HG03175 (cell line): ENCODE measurements at regions not wholly inside any gene's neighbourhood (a gene's known extent, or its start where the extent isn't known, plus 50 kb on each side); places are given as distances from the start of the nearest gene placed in this dataset.

Source experiments
- ATAC-seq: cut with Tn5 transposase; IDR thresholded peaks from one replicate; pipeline ENCODE4 v1.9.1; 2021; ENCODE audit warnings: mild to moderate bottlenecking, moderate library complexity; ENCODE audit not compliant: unreplicated experiment

DNA sequence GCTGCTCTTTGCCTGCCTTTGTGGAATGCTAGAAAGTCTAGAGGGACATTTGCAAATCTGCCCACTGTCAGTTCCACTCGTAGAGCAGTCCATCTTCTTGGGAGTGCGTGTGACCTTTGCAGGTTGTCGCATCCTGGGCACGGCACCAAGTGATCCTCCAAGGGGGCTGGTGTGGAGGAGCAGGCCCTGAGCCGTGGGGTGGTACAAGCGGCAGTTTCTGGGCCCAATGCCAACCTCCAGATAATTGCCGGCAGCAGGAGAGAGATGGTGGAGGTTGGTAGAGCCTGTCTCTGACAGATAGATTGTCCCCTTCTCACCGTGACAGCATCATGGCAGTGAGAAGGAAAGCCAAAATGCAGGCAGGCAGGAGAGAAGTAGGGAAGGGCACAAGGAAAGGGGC is 150.7 kb upstream of the SLC14A2 start:
- no peak for ATAC-seq

DNA sequence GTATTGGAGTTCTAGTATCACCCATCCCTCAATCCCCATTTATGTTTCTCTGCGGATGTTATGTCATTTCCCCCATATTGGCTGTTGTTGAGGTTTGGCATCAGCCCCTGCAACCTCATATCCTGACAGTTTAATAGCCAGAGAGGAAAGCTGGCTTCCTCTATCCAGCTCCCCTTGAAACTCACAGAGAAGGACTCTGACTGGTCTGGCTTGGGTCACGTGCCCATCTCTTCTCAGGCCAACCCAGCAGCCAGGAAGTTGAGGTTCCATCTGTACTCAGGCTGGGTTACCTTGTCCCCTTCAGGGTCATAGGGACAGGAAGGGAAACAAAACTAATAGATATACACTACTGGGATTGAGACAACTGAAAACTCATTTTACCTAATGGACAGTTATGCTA is 148.0 kb upstream of the SLC14A2 start:
- ATAC-seq = peak; percentile 51

DNA sequence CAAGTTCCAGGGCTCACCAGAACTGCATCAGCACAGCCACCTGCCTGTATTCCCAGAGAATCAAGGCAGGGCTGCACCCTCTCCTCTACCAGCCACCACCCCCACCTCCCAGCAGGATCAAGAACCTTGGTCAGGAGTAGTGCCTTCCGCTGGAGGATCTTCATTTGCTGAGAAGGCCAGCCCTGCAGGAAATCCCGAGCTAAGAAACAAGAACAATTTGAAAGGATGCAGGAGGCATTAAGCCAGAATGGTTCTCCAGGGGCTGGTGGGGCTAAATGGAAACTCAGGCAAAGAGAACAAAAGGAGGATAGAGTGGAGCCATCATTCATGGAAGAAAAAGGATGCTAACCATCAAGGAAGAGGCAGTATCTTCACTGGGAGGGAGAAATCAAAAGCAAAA is 147.3 kb upstream of the SLC14A2 start:
- ATAC-seq = no peak

DNA sequence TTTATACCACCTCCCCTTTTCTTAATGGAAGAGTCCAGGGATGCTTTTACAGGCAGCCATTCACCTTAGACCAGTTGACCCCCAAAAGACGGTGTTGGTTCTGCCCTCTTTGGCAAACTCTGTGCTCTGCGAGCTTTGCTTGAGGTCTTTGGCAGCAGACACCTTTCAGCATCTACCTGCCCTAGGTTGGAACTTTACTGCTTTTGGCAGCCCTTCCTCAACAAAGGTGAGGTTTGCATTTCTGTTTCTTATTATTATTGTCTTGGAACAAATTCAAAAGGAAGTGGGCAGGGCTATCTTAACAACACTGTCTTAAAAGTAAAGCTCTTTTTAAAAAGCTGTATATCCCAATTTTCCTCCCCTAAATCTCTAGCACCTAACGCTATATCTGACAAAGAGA is 136.4 kb upstream of the SLC14A2 start:
- ATAC-seq = no peak

DNA sequence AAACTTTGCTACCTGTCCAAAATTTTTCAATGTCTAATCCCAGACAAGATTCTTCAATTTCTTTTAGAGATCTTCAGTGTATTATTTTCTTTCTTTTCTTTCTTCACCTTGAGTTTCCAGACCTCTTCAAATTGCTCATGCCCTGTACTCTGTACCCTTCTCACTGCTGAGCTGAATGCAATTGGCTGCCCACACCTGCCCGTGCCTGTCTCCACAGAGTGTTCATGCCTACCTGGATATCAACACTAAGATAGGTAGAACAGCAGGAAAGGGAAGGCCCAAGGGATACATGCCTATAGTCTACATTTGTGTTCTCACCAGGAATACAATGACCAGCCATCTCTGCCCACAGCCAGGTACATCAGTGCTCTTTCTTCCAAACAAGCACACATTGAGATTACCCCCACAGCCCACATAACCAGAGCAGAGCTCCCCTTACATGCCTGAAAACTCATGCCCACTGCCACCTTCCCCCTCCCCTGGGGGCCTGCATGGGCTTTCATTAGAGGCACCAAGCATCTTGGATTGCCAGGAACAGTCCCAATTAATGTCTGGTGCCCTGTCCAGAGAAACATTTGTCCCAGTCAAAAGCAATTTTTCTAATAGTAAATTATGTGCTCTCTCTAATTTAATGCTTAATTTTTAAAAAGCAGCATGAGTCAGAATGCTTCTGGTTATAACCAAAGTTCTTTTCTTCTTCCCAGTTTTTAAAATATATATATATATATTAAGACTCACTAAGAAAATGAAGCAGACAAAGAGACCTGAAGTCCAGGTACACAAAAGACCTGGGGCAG is 134.9 kb upstream of the SLC14A2 start:
- no peak for ATAC-seq

DNA sequence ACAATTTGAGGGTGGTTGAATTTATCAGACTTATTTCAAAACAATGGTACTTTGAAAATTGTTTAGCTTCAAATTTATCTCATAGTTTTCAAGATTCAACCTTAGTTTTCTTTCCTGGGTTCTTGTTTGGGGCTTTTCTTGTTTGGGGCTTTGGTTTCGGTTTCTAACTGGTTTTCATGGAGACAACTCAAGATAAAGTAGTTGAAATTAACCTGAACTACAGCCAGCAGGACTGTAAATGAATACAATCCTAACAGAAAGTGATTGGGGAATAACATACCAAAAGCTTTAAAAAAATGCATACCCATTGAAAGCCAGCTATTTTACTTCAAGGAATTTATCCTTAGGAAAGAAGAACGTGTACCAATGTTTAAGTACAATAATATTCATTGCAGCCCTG is 133.5 kb upstream of the SLC14A2 start:
- no peak for ATAC-seq

DNA sequence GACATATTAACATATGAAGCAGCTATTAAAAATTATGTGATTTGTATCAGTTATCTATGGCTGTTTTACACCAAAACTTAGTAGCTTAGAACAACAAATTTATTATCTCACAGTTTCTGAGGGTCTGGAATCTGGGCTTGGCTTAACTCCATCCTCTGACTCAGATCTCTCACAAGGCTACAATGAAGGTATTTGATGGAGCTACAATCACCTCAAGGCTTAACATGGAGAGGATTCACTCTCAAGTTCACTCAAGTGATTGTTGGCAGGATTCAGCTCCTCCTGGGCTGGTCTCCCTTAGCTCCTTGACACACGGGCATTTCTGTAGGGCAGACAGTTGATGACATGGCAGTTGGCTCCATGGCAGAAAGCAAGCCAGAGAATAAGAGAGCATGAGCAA is 133.0 kb upstream of the SLC14A2 start:
- no peak for ATAC-seq

DNA sequence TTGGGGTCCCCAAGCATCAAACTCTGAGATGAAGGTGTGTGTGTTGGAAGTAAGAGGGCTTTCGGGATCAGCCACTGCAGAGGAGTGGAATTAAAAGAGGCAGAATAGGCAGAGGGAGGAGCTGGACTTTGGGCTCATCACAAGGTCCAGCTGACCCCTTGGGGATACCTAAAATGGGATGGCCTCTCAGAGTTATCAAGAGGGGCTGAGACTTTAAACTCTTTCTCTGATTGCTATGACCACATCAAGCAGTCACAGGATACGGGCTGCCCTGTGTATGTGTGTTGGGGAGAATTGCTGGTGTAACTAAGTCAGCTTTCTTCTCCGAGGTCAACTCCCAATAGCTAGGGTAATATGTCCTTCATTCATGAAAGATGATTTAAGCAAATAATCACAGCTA is 127.7 kb upstream of the SLC14A2 start:
- ATAC-seq = no peak

DNA sequence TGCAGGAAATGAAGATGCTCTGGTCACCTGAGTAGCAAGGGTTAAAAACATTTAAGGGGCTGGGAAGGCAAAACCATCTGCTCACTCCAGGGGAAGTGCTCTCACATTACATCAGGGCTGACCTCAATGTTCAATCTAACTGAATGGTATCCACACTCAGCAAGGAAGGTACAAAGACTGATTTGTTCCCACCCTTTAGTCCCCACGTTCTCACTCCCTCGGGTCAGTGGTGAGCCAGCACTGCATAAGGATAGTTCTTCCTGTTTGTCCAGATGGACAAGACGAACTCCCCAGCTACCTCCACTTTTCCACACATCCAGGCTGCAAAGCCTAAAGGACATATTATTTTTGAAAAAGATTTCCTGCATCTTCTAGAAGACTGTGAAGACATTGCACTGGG is 126.6 kb upstream of the SLC14A2 start:
- ATAC-seq = no peak

DNA sequence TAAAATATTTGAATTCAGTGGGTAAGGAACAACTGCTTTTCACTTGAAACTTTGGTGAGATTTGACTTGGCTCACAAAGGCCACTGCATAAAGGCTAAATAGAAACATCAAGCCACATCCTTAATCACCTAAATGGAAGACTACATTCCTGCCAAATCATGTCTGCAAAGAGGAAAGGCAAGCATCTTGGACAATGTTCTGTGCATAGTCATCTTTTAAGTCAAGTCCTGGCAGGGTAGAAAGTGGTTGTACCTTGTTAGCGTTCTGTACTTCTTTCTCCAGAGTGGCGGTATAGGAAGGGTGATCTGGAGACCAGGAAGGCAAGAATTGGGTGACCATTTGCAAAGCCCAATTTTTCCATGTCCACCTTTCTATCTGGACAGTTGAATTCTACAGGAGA is 121.4 kb upstream of the SLC14A2 start:
- ATAC-seq = no peak

DNA sequence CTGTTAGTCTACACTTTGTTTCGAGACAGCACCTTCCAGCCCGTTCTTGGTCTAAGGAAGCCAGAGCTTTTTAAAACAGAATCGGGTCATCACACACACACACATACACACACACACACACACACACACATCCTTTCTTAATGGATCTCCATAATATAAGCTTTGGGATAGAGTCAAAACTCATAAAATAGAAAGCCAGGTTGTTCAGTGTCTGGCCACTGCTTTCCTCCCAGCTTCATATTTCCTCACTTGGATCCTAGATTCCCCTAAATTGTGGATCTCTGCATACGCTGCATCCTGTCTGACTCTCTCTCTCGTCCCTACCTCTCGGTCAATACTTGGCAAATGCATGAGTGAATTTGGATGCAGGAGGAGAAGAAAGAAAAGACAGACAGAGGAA is 120.5 kb upstream of the SLC14A2 start:
- ATAC-seq = no peak

DNA sequence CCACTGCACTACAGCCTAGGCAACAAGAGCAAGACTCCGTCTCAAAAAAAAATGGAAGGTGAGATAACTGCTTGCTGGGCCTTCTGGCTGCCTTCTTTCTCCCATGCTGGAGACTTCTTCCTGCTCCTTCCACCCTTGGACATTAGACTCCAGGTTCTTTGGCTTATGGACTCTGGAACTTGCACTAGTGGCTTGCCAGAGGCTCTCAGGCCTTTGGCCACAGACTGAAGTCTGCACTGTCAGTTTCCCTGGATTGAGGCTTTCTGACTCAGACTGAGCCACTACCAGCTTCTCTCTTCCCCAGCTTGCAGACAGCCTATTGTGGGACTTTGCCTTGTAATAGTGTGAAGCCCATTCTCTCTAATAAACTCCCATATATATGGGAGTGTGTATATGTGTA is 118.5 kb upstream of the SLC14A2 start:
- ATAC-seq = no peak

DNA sequence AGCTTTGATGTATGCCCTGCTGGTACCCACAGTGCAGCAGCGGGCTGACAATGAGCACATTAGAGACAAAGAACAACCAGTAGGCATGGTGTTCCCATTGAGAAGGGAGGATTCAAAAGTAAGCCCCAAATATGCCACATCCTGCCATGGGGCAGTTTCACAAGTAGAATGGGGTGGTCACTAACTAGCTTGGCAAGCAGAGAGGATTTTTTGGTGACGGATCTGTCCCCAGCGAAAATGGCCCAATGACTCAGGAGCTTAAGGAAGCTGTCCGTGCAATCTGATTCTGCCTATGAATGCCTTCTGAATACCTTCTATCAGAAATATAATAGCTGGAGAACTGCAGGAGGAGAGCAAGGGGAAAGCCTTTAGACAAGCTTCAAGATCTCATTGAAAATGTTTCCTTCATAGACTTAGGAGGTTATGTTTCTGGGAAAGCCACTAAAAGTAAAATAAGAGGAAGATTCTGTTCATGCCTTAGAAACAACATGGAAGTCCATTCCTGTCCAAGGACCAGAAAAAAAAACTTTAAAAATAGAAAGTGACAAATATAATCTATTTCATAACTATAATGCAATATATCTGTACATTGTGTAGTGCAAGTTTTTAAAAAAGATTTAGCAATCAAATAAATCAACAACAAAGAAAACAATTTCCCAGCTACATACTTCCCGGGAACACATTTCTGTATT is 117.5 kb upstream of the SLC14A2 start:
- no peak for ATAC-seq

DNA sequence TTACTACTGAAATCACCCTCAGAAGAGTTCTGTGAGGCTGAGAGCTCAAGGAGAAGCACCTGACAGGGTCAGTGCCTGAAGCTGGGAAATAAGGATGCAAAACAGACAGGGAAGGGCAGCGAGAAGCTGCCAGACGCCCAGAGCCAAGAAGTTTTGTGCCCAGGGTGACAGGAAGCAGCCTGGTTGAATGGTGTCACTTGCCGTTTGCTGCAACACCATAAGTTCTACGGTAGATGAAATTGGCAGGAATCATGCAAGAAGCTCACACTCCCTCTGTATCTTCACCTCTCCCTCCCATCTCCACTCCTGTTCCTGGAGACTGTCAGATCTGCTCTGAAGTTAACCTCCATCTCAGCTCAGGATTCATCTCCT is 117.0 kb upstream of the SLC14A2 start:
- ATAC-seq = no peak

DNA sequence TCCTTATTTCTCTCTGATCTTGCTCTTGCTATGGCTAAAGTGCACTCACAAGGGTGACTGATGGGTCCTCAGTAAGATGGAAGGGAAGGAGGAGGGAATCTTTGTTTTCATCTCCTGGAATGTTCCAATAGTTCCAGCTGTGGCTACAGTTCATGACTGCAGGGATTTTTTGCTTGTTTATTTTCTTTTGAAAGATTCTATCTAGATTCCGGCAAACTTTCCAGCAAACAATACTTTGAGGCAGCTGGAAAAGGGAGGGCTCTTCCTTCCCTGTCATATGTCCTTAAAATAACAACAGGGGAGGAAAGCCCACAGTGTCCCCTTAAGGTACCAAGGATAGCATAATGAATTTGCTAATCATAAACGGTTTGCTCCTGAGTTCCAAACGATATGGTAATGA is 111.3 kb upstream of the SLC14A2 start:
- no peak for ATAC-seq

DNA sequence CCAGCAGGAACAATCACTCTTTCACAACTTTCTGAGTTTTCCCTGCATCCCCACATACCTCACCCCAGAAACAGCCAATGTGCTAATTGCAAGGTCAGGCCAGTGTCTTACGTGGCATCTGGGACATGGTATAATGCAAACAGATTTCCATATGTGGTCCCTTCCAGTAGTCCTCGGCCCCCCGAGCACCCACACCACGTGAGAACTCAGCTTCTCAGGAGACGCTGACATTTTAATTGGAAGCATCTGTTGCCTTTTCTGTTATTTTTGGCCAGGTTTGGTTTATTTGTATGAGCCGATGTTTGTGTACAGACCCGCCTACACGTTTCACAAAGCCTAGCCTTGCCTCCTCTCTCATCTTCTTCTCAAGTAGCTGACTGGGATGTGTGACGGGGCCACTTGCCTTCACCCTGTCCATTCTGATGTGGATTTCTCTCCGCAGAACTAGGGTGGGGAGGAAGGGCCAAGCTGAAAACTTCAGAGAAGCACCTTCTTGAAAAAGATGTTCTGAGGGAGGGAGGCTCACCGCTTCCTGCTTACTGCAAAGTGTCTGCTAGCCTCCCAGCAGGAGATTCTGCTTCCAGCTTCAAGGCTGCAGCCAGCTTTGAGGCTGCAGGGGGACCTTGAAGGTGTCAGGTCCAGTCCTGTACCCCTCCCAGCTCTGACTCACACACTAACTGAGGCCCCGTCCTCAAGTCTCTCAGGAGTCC is 109.6 kb upstream of the SLC14A2 start:
- ATAC-seq = no peak

DNA sequence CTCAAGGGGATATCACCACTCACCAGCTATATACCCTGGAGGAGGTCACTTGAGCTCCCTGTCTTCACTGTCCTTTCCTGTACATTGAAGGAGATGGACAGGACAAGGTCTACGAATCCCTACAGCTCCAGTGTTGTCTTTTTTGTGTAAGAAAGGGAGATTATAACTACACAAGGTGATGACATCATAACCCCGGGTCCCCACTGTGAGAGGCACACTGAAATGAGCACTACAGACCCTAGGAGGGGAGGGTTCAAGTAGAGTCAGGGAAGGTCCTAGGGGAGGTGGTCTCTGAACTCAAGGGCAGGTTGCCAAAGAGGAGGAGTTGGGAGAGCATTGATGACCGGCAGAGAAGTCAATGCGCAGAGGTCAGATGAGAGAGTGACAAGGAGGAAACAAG is 108.3 kb upstream of the SLC14A2 start:
- no peak for ATAC-seq

DNA sequence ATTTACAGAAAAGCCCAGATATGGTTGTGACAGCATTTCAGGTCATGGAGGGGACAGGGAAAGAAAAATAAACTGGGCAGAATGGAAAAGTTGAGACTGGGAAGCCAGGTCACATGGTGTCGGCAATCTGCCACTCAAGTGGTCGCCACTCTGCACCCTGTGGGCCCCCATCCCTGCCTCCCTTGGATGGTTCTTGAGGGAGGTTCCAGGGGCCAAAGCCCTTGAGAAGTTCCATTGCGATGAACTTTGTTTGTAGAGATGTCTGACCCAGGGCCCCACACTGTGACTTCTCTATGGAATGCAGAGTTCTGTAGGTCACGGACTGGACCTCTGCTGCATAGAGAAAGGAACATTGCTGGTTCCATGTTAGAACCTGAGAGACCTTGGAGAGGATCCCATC is 105.7 kb upstream of the SLC14A2 start:
- no peak for ATAC-seq

DNA sequence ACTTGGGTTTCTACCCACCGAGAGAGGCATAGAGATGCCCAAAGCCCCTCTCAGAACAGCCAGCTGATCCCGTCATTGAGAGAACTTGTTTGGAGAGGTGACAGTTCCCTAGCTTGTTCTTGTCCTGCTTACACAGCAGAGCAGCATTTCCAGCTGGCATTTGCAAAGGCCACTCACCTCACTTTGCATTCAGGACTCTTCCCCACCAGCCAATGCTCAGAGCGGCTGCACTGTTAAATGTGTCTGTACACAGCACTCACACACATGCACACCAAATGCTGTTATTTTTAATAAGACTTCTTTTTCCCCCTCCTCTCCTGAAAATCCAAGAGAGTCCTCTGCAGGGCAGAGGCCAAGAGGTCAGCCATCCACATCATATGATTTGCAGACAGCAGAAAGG is 104.6 kb upstream of the SLC14A2 start:
- ATAC-seq = no peak

DNA sequence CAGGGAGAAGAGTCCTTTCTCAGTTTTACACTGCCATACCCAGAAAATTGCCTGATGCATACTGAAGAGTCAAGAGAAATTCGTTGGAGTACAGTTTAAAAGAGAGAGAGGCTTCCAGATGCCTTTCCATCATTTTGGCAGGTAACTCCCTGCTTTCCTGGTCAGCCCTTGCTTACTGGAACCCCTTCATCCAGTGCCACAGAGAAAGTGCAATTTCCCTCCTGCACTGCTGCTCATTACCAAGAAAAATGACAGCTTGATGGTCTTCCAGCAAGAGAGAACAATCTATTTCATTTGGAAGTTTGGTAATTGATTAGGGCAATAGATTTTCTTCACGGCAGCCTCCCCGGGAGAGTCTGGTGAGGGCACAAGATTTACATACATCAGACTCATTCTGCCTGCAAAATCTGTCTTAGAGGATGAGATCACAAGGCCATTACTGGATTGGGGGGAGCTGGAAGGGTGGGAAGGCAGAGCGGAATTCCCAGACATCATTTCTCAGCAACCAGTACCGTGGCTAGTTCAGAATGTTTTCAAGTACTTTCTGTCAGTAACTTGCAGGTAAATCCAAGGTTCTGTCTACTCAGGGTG is 102.8 kb upstream of the SLC14A2 start:
- ATAC-seq = no peak

DNA sequence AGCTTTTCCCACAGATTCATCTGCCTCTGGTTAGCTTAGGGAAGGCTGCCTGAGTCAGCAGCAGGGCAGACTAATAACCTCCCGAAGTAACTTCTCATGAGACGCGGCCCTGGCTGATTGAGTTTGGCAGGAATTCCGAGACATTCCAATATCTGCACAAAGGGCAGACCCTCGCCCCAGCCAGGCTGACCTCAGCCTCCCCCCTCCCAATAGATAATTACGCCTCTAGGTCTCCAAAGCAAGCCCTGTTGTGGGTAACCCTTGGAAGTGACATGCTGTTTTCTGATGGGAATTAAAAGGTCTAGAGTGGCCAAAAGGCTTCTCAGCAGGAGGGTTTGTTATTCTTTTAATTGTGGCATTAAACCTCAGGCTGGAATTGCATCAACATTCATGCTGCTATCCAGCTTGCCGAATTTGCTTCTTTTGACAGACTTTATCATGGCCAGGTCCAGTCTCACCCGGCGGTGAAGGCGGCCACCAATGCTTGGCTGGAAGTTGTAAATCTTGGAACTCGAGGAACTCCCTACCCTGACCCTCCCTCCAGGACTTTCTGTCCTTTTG is 98.0 kb upstream of the SLC14A2 start:
- no peak for ATAC-seq
